Gastrocnemius medialis (tissue), 4 donors: ENCODE measurements at regions not wholly inside any gene's neighbourhood (a gene's known extent, or its start where the extent isn't known, plus 50 kb on each side); places are given as distances from the start of the nearest gene placed in this dataset.

Experiments used
- CTCF ChIP-seq, 5 experiments: fragments of 450-650 bp in 3 of 5; fragments of 200-600 bp in 2 of 5; sonication (generic) in 2 of 5; IDR thresholded peaks in 4 of 5; conservative IDR thresholded peaks in 1 of 5; 1 replicate in 4 of 5; 2 replicates in 1 of 5; pipeline ENCODE4 v1.5.1; 2016 to 2019; ENCODE audit warnings: antibody characterized with exemption in 5 of 5, mild to moderate bottlenecking in 3 of 5, moderate library complexity in 3 of 5
- POLR2A ChIP-seq, 2 donors: fragments of 450-650 bp; IDR thresholded peaks; one replicate each; pipeline ENCODE4 v1.6.1; 2017; ENCODE audit warnings: antibody characterized with exemption in 2 of 2, mild to moderate bottlenecking in 2 of 2, moderate library complexity in 2 of 2

- TF ChIP-seq CTCF (IDR thresholded peaks at IDR 0.05 in 4 of 5, conservative IDR thresholded peaks at IDR 0.05 in 1 of 5) (no peak), POLR2A (IDR thresholded peaks at IDR 0.05) (no peak)
These were observed 117.5 kb downstream of the SAMD5 start for GRCh38 chr6:147625946-147626345.
